Nephron progenitor cell (in vitro differentiated cells): ENCODE measurements at regions not wholly inside any gene's neighbourhood (a gene's known extent, or its start where the extent isn't known, plus 50 kb on each side); places are given as distances from the start of the nearest gene placed in this dataset.

Experiments
- DNase-seq: peaks from one replicate; pipeline ENCODE4 v3.0.0; 2021
- H3K27ac Mint-ChIP-seq: 2 replicates; pipeline ENCODE4 v1.8.0; 2021; ENCODE audit warnings: mild to moderate bottlenecking, moderate library complexity, mixed read lengths
- H3K27me3 Mint-ChIP-seq: 2 replicates; pipeline ENCODE4 v1.8.0; 2021; ENCODE audit warnings: mild to moderate bottlenecking, low read depth, mixed read lengths; ENCODE audit not compliant: poor library complexity
- H3K36me3 Mint-ChIP-seq: 2 replicates; pipeline ENCODE4 v1.8.0; 2021; ENCODE audit warnings: low read depth, mixed read lengths
- H3K4me1 Mint-ChIP-seq: 2 replicates; pipeline ENCODE4 v1.8.0; 2021; ENCODE audit warnings: mixed read lengths
- H3K4me3 Mint-ChIP-seq: 2 replicates; pipeline ENCODE4 v1.8.0; 2021; ENCODE audit warnings: mild to moderate bottlenecking, moderate library complexity, mixed read lengths
- H3K9me3 Mint-ChIP-seq: 2 replicates; pipeline ENCODE4 v1.8.0; 2021; ENCODE audit warnings: mild to moderate bottlenecking, moderate library complexity, mixed read lengths
- CTCF ChIP-seq: fragments of 200-600 bp; sonication (generic); IDR thresholded peaks from 2 replicates; pipeline ENCODE4 v1.5.0; 2021; ENCODE audit warnings: antibody characterized with exemption

- H3K4me3 Mint-ChIP-seq, result no peak overlapping the region
- peak; percentile 62 for TF ChIP-seq CTCF
- H3K4me1 Mint-ChIP-seq, result peaks cover 25% of the 10 kb centered on the region
- peaks cover 18% of the 10 kb centered on the region for H3K27me3 Mint-ChIP-seq
- DNase-seq, result peak; percentile 50
- no peak overlapping the region for H3K27ac Mint-ChIP-seq
- no peaks in the 10 kb centered on the region for H3K9me3 Mint-ChIP-seq
- no peaks in the 10 kb centered on the region for H3K36me3 Mint-ChIP-seq
Measured at GRCh38 chr7:142385491-142386340, 127.9 kb upstream of the PRSS58 start.

GRCh38 chr7:142384493-142384922 lies 126.7 kb upstream of the PRSS58 start:
- no peak for TF ChIP-seq CTCF
- no peak for DNase-seq

GRCh38 chr7:142383841-142384492 lies 126.1 kb upstream of the PRSS58 start:
- peaks cover 15% of the 10 kb centered on the region for H3K4me1 Mint-ChIP-seq
- no peak for TF ChIP-seq CTCF
- no peaks in the 10 kb centered on the region for H3K9me3 Mint-ChIP-seq
- peaks cover 22% of the 10 kb centered on the region for H3K27me3 Mint-ChIP-seq
- H3K36me3 Mint-ChIP-seq, result no peaks in the 10 kb centered on the region
- H3K27ac Mint-ChIP-seq, result no peak overlapping the region
- DNase-seq, result no peak
- no peak overlapping the region for H3K4me3 Mint-ChIP-seq

More at GRCh38 chr7:142384493-142384922, 126.7 kb upstream of the PRSS58 start:
- Mint-ChIP-seq H3K36me3 (no peaks in the 10 kb centered on the region), H3K27me3 (peaks cover 22% of the 10 kb centered on the region), H3K4me1 (peaks cover 17% of the 10 kb centered on the region), H3K4me3 (no peak overlapping the region), H3K27ac (no peak overlapping the region), H3K9me3 (no peaks in the 10 kb centered on the region)

- Mint-ChIP-seq H3K36me3 (no peaks in the 10 kb centered on the region), H3K9me3 (no peaks in the 10 kb centered on the region), H3K27ac (no peak overlapping the region), H3K4me1 (peaks cover 15% of the 10 kb centered on the region), H3K4me3 (no peak overlapping the region), H3K27me3 (peaks cover 14% of the 10 kb centered on the region)
- DNase-seq, result no peak
- no peak for TF ChIP-seq CTCF
Measured at GRCh38 chr7:142381727-142382390, 124.0 kb upstream of the PRSS58 start.

GRCh38 chr7:142380069-142380468 lies 122.2 kb upstream of the PRSS58 start:
- no peak overlapping the region for H3K27ac Mint-ChIP-seq
- no peak for TF ChIP-seq CTCF
- H3K27me3 Mint-ChIP-seq, result peaks cover 8% of the 10 kb centered on the region
- H3K4me3 Mint-ChIP-seq, result no peak overlapping the region
- peaks cover 18% of the 10 kb centered on the region for H3K4me1 Mint-ChIP-seq
- no peak for DNase-seq
- no peaks in the 10 kb centered on the region for H3K36me3 Mint-ChIP-seq
- H3K9me3 Mint-ChIP-seq, result no peaks in the 10 kb centered on the region
